Epithelial cell of proximal tubule (primary cell): ENCODE measurements at regions not wholly inside any gene's neighbourhood (a gene's known extent, or its start where the extent isn't known, plus 50 kb on each side); places are given as distances from the start of the nearest gene placed in this dataset.

ENCODE experiments used
- DNase-seq: peaks from one replicate; pipeline ENCODE4 v3.0.0-alpha.2; 2011; ENCODE audit warnings: low read depth
- H3K4me3 ChIP-seq: 2 replicates; pipeline ENCODE4 v1.5.1; 2011; ENCODE audit warnings: low read depth, mild to moderate bottlenecking, low read length
- TF ChIP-seq, protein P1 (sequence below): conservative IDR thresholded peaks from 2 replicates; pipeline ENCODE4 v1.5.1; 2012; ENCODE audit warnings: low read depth, mild to moderate bottlenecking, low read length

DNA sequence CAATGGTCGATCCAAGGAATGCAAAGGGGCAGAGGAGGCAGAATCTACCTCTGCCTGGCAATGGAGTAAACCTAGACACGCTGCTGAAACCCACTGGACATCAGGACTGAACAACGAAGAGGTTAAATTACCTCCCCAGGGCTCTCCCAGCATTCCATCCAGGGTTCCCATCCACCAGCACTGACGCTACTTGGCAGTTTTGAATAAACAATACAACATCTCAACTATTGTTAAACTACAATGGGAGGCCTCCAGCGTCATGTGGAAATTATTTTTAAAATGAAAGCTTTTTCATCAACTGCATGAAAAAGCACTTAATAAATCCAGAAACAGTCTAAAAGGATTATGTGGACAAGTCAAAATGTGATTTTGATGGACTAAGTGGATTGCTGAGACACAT, 96.8 kb upstream of the NHSL1 start:
- no peak overlapping the region for H3K4me3 ChIP-seq
- TF ChIP-seq, protein P1, sequence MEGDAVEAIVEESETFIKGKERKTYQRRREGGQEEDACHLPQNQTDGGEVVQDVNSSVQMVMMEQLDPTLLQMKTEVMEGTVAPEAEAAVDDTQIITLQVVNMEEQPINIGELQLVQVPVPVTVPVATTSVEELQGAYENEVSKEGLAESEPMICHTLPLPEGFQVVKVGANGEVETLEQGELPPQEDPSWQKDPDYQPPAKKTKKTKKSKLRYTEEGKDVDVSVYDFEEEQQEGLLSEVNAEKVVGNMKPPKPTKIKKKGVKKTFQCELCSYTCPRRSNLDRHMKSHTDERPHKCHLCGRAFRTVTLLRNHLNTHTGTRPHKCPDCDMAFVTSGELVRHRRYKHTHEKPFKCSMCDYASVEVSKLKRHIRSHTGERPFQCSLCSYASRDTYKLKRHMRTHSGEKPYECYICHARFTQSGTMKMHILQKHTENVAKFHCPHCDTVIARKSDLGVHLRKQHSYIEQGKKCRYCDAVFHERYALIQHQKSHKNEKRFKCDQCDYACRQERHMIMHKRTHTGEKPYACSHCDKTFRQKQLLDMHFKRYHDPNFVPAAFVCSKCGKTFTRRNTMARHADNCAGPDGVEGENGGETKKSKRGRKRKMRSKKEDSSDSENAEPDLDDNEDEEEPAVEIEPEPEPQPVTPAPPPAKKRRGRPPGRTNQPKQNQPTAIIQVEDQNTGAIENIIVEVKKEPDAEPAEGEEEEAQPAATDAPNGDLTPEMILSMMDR: no peak
- no peak for DNase-seq

DNA sequence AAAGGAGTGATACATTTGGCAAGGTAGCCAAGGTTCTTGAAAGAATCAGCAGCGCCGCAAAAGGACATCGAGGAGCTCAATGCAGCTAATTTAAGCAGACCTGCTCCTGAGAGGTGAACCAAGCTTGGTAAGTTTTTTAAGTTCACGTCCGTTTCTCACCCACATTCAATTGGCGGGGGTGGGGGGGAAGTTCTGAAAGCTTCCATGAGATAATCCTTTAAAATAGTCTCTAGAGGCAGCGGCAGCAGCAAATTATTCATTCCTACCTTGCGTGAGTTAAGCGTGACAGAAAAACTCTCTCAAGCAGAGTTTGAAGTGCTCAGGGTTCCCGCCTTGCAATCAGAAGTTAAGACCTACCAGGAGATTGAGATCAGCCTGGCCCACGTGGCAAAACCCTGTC, 97.3 kb upstream of the NHSL1 start:
- TF ChIP-seq, protein P1: no peak
- H3K4me3 ChIP-seq: no peak overlapping the region

DNA sequence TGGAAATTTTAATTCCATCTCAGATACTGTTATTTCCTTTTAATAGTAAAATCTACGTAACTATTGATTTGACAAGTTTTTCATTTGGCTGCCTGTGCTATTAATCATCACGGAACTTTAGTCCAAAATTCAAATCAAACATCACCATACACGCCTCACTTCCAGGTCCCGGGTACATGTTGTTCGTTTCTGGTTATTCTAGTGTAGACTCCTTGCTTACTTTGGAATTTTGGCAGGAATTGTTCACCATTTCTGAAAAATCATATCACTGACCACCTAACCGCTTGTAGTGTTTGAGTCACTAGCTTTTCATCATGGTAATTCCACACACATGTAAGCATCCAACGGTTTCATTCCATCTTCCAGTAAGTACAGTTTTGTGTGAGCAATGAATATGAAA, 98.0 kb upstream of the NHSL1 start:
- DNase-seq: no peak
- TF ChIP-seq, protein P1: no peak
- H3K4me3 ChIP-seq: no peak overlapping the region

More for the DNA sequence above, 97.3 kb upstream of the NHSL1 start:
- no peak for DNase-seq

DNA sequence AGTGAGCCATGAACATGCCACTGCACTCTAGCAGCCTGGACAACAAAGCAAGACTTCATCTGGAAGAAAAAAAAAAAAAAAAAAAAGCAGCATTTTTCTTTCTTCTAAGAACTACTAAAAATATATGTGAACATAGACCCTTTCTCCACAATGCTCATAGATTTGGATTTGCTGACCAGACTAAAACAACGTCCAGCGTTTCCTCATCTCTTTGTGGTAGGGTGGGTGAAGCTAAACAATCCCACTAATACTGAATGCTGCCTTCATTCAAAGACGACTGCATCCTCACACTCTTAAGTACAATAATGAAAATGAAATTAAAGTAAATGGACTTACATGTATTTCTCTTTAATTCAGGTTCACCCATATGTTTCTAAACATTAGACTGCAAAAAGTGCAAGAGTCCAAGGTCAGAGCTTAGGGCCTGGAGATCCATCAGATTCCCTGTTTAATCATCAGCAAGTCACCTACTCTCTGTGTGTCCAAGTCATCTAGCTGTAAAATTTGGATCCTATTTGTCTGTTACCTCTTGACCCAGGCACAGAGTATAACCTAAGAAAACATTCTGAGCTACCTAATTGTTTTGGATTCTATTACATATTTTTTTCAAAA, 99.4 kb upstream of the NHSL1 start:
- H3K4me3 ChIP-seq: no peak overlapping the region
- DNase-seq: no peak
- TF ChIP-seq, protein P1: no peak

DNA sequence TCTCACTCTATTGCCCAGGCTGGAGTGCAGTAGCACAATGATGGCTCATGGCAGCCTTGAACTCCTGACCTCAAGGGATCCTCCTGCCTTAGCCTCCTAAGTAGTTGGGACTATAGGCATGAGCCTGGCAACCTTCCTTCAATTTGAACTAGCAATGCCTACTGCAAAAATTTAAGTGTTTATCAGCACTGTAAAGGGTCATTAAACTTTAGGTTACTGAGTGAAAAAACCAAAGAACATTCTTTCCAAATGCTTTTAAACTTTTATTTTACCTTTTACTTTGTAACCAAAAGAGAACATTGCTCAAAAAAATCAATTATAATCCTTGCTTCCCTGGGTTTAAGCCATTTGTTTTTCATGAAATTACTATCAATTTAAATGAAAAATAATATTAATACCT, 101.0 kb upstream of the NHSL1 start:
- no peak for DNase-seq
- H3K4me3 ChIP-seq: no peak overlapping the region
- TF ChIP-seq, protein P1: no peak

DNA sequence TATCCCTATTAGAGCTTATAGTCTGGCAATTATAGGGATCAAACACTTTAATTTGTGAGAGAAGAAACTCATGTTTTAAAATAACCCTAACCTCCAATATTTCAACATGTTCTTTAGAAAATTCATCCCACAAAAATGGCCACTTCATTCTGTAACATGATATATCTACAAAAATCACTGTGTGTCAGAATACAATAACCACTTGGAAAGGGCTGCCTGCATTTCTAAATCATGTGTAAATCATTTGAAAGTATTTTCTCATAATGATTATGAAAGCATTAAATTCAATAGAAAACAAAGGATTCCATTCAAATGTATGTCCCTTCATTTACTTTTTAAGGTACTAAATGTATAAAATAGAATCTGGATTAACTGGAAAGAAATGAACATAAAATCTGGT, 101.4 kb upstream of the NHSL1 start:
- DNase-seq: no peak
- no peak overlapping the region for H3K4me3 ChIP-seq
- TF ChIP-seq, protein P1: no peak

DNA sequence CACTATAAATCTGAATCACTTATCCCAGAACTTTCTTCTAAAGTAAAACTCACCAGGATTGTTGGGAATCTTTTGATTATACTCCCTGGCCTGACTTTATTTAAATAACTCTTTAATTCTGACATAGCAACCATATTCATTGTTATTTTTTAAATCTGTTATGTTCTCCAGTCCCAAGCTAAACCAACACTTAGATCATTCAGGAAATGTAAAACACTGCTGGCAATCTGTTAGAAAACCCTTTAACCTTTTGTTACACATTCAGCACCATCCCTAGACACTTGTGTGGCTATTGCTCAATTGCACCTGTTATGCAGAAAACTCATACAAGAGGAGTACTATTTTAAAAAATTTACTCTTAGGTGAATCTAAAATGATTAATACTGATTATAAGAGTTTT, 101.8 kb upstream of the NHSL1 start:
- no peak for DNase-seq
- H3K4me3 ChIP-seq: no peak overlapping the region
- TF ChIP-seq, protein P1: no peak
